Neuronal stem cell (in vitro differentiated cells): ENCODE measurements at regions not wholly inside any gene's neighbourhood (a gene's known extent, or its start where the extent isn't known, plus 50 kb on each side); places are given as distances from the start of the nearest gene placed in this dataset. TPM values are rescaled to one million over a fixed set of nuclear protein-coding genes. Genes with fewer than 3 reads are reported as not detected.

Experiments used
- small RNA-seq: library from polyadenylated mRNA; stranded (forward); fragments of <200 nt; extraction: miRNeasy Mini kit (QIAGEN cat#:217004); gene quantifications from one replicate; pipeline ENCODE3, GENCODE V24; 2013; ENCODE audit not compliant: insufficient read depth

Small RNA genes lying in the stretch of these regions (small RNA-seq; reads per million reads assigned to genes)
- not detected for gene RN7SKP167
